H1 (cell line): ENCODE measurements at regions not wholly inside any gene's neighbourhood (a gene's known extent, or its start where the extent isn't known, plus 50 kb on each side); places are given as distances from the start of the nearest gene placed in this dataset.

ENCODE experiments used
- CTCF ChIA-PET: fragments of 300-600 bp; sonication (Branson Sonifier 250); formaldehyde crosslinking; loops from one replicate; lab custom pipeline; 2021; ENCODE audit not compliant: partially characterized antibody; lab: Charles Lee
- POLR2A ChIA-PET: fragments of 300-600 bp; sonication (Branson Sonifier 250); formaldehyde crosslinking; loops from one replicate; lab custom pipeline; 2021; ENCODE audit warnings: inconsistent platforms; ENCODE audit not compliant: partially characterized antibody; lab: Charles Lee
- DNase-seq, 2 experiments: peaks; one replicate each; pipeline versions ENCODE4 v3.0.0 to v3.0.0-alpha.2; 2010 to 2022; ENCODE audit warnings: low spot score in 2 of 2, low read depth in 1 of 2, mixed read lengths in 1 of 2
- FAIRE-seq: peaks from 2 replicates; lab custom pipeline; 2011; peaks lifted over from hg19 to GRCh38; lab: Jason Lieb, UNC
- H2AFZ ChIP-seq: 2 replicates; pipeline ENCODE4 v1.8.1; 2012; ENCODE audit warnings: low read length, inconsistent platforms
- H2AK5ac ChIP-seq: 2 replicates; pipeline ENCODE4 v1.6.1; 2013; ENCODE audit warnings: low read depth, low read length
- H2BK120ac ChIP-seq: replicated peaks from 2 replicates; pipeline ENCODE3; 2013; ENCODE audit warnings: low read depth, low read length, inconsistent platforms
- H2BK12ac ChIP-seq: 2 replicates; pipeline ENCODE4 v1.6.1; 2013; ENCODE audit warnings: low read depth, low read length
- H2BK15ac ChIP-seq: 2 replicates; pipeline ENCODE4 v1.6.1; 2013; ENCODE audit warnings: low read length
- H2BK20ac ChIP-seq: 2 replicates; pipeline ENCODE4 v1.6.1; 2013; ENCODE audit warnings: low read length
- H2BK5ac ChIP-seq: 2 replicates; pipeline ENCODE4 v1.6.1; 2013; ENCODE audit warnings: low read depth, low read length
- H3K14ac ChIP-seq: 2 replicates; pipeline ENCODE4 v1.6.1; 2013; ENCODE audit warnings: inconsistent platforms; ENCODE audit not compliant: insufficient read length
- H3K18ac ChIP-seq: 2 replicates; pipeline ENCODE4 v1.6.1; 2013; ENCODE audit warnings: low read length; ENCODE audit errors: extremely low read depth
- H3K23ac ChIP-seq: 2 replicates; pipeline ENCODE4 v1.6.1; 2013; ENCODE audit warnings: inconsistent platforms; ENCODE audit not compliant: insufficient read length
- H3K23me2 ChIP-seq: 2 replicates; pipeline ENCODE4 v1.6.1; 2013; ENCODE audit warnings: low read depth, low read length
- H3K27ac ChIP-seq: 2 replicates; pipeline ENCODE4 v1.6.1; 2011; ENCODE audit warnings: low read depth, low read length, inconsistent platforms
- H3K27me3 ChIP-seq, 4 experiments: replicated peaks in 1 of 4; 1 replicate in 1 of 4; 2 replicates in 3 of 4; pipeline versions ENCODE4 v1.6.1 to v1.8.1; 2011 to 2013; ENCODE audit warnings: low read length in 3 of 4, mild to moderate bottlenecking in 3 of 4, inconsistent platforms in 2 of 4, mixed read lengths in 2 of 4, moderate library complexity in 1 of 4; ENCODE audit not compliant: control insufficient read depth in 3 of 4, insufficient read depth in 3 of 4; ENCODE audit errors: extremely low read depth in 1 of 4
- H3K36me3 ChIP-seq, 4 experiments: 2 replicates each; pipeline versions ENCODE4 v1.6.1 to v1.8.1; 2011 to 2013; ENCODE audit warnings: mild to moderate bottlenecking in 4 of 4, low read length in 3 of 4, moderate library complexity in 2 of 4, control low read depth in 1 of 4, inconsistent platforms in 1 of 4; ENCODE audit not compliant: insufficient read depth in 4 of 4, control insufficient read depth in 2 of 4
- H3K4ac ChIP-seq: replicated peaks from 2 replicates; pipeline ENCODE3; 2013; ENCODE audit warnings: low read length, low read depth, mixed read lengths, inconsistent platforms; ENCODE audit not compliant: insufficient read length
- H3K4me1 ChIP-seq, 4 experiments: replicated peaks in 1 of 4; 1 replicate in 1 of 4; 2 replicates in 3 of 4; pipeline versions ENCODE4 v1.6.1 to v1.8.1; 2011 to 2013; ENCODE audit warnings: low read length in 3 of 4, inconsistent platforms in 2 of 4, mixed read lengths in 1 of 4; ENCODE audit not compliant: insufficient read depth in 4 of 4, control insufficient read depth in 3 of 4
- H3K4me2 ChIP-seq, 2 experiments: 2 replicates each; pipeline versions ENCODE4 v1.6.1 to v1.8.1; 2011 to 2013; ENCODE audit warnings: low read depth in 2 of 2, low read length in 2 of 2, control low read depth in 1 of 2, inconsistent platforms in 1 of 2, mild to moderate bottlenecking in 1 of 2; ENCODE audit not compliant: insufficient read depth in 1 of 2
- H3K4me3 ChIP-seq, 4 experiments: fragments of 200-600, 300-600 bp in 1 of 4; sonication (generic), shearing (Covaris generic), sonication (Bioruptor Twin) in 1 of 4; 2 replicates each; pipeline versions ENCODE4 v1.5.1 to v1.8.1; 2011 to 2016; ENCODE audit warnings: low read length in 4 of 4, low read depth in 3 of 4, control low read depth in 2 of 4, inconsistent platforms in 2 of 4, mild to moderate bottlenecking in 2 of 4, mixed read lengths in 1 of 4, moderate library complexity in 1 of 4; ENCODE audit not compliant: insufficient read depth in 2 of 4; ENCODE audit errors: extremely low read depth in 1 of 4
- H3K56ac ChIP-seq: replicated peaks from 2 replicates; pipeline ENCODE3; 2013; ENCODE audit warnings: low read depth, mild to moderate bottlenecking, mixed read lengths, low read length, inconsistent platforms; ENCODE audit not compliant: insufficient read length
- H3K79me1 ChIP-seq: 2 replicates; pipeline ENCODE4 v1.6.1; 2013; ENCODE audit warnings: low read depth, low read length, control low read depth
- H3K79me2 ChIP-seq, 2 experiments: 2 replicates each; pipeline versions ENCODE4 v1.6.1 to v1.8.1; 2012 to 2013; ENCODE audit warnings: low read length in 2 of 2, mild to moderate bottlenecking in 2 of 2, inconsistent platforms in 1 of 2; ENCODE audit not compliant: insufficient read depth in 2 of 2, control insufficient read depth in 1 of 2
- H3K9ac ChIP-seq, 4 experiments: replicated peaks in 1 of 4; 1 replicate in 1 of 4; 2 replicates in 3 of 4; pipeline versions ENCODE4 v1.6.1 to v1.8.1; 2011 to 2013; ENCODE audit warnings: low read depth in 3 of 4, low read length in 3 of 4, control low read depth in 2 of 4, mild to moderate bottlenecking in 2 of 4, moderate library complexity in 2 of 4, inconsistent platforms in 1 of 4; ENCODE audit errors: extremely low read depth in 1 of 4
- H3K9me3 ChIP-seq, 2 experiments: 2 replicates each; pipeline versions ENCODE4 v1.6.1 to v1.8.1; 2012 to 2013; ENCODE audit warnings: mild to moderate bottlenecking in 2 of 2, moderate library complexity in 2 of 2, control low read depth in 1 of 2, inconsistent platforms in 1 of 2, low read depth in 1 of 2, low read length in 1 of 2, mixed read lengths in 1 of 2; ENCODE audit not compliant: insufficient read depth in 2 of 2
- H4K20me1 ChIP-seq, 2 experiments: replicated peaks in 1 of 2; 2 replicates each; pipeline versions ENCODE3 to v1.8.1; 2011 to 2013; ENCODE audit warnings: inconsistent platforms in 2 of 2, low read length in 2 of 2, mild to moderate bottlenecking in 1 of 2; ENCODE audit not compliant: insufficient read depth in 2 of 2, control insufficient read depth in 1 of 2
- H4K5ac ChIP-seq: 2 replicates; pipeline ENCODE4 v1.6.1; 2013; ENCODE audit warnings: low read length, low read depth, mixed read lengths, inconsistent platforms; ENCODE audit not compliant: insufficient read length
- H4K8ac ChIP-seq: 2 replicates; pipeline ENCODE4 v1.8.0; 2013; ENCODE audit warnings: mild to moderate bottlenecking, moderate library complexity, low read length, inconsistent platforms; ENCODE audit not compliant: insufficient read depth; ENCODE audit errors: extremely low read depth
- H4K91ac ChIP-seq: replicated peaks from 2 replicates; pipeline ENCODE3; 2013; ENCODE audit warnings: low read length, mixed read lengths, inconsistent platforms; ENCODE audit not compliant: insufficient read length
- RNF2 ChIP-seq: fragments of 200-900, 300-1000 bp; sonication (generic); IDR thresholded peaks from 2 replicates; pipeline ENCODE4 v1.7.1; 2016; ENCODE audit warnings: borderline replicate concordance, low read depth, mild to moderate bottlenecking, antibody characterized with exemption, low read length; ENCODE audit not compliant: poor library complexity, severe bottlenecking; ENCODE audit errors: missing control alignments
- WGBS, 2 experiments: shearing (Covaris generic) in 1 of 2; methylation state at CpG; one replicate each; pipeline versions ENCODE4 v1.1.6 to v1.1.7; 2013 to 2015; ENCODE audit warnings: low lambda C conversion rate in 2 of 2, mixed read lengths in 2 of 2, inconsistent platforms in 1 of 2, low coverage in 1 of 2, missing lambda C conversion rate in 1 of 2; ENCODE audit not compliant: insufficient replicate concordance in 2 of 2, insufficient coverage in 1 of 2, insufficient read length in 1 of 2; ENCODE audit errors: extremely low coverage in 1 of 2, missing lambda C conversion rate in 1 of 2; 5-methylcytosine and 5-hydroxymethylcytosine counted together

DNA sequence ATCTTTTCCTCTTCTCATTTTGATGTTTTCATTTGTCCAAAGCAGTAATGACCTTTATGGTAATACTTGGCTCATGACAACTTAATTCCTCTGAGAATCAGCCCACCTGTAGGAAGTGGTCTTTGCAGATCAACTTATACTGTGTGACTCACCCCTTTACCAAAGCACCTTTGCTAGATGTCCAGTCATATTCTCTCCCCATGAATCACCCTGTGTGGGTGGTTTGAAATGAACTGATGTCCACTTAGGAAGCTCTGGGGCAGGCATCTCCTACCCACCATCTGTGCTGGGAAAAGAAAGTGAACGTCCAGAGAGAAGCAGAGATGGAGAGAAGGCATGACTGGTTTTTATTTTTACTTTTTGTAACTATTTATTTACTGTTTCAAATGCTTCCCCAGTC lies 410.3 kb downstream of the KIF20B start:
- no peaks in the 10 kb centered on the region for H3K23me2 ChIP-seq
- no peak overlapping the region for H3K4me3 ChIP-seq
- H2AK5ac ChIP-seq, result no peak overlapping the region
- H3K27me3 ChIP-seq, result no peaks in the 10 kb centered on the region
- H2BK120ac ChIP-seq, result no peak overlapping the region
- no peaks in the 10 kb centered on the region for H3K79me1 ChIP-seq
- CTCF ChIA-PET, result no interaction called here
- no peak overlapping the region for H4K8ac ChIP-seq
- no peak overlapping the region for H2BK20ac ChIP-seq
- DNase-seq (no peak), FAIRE-seq (no peak)
- H3K56ac ChIP-seq, result no peak overlapping the region
- 89% methylated on average over 1 of the region's 1 CpG; no CpG with 5 or more reads in 1 of the 2 experiments for WGBS, 2 experiments
- no peak overlapping the region for H4K5ac ChIP-seq
- no peak overlapping the region for H3K14ac ChIP-seq
- no peak overlapping the region for H3K4ac ChIP-seq
- H4K20me1 ChIP-seq, result no peaks in the 10 kb centered on the region
- no peak overlapping the region for H4K91ac ChIP-seq
- no peak overlapping the region for H2BK12ac ChIP-seq
- H3K18ac ChIP-seq, result no peak overlapping the region
- H3K4me2 ChIP-seq, result no peak overlapping the region
- POLR2A ChIA-PET, result no interaction called here
- H3K27ac ChIP-seq, result no peak overlapping the region
- no peak overlapping the region for H2AFZ ChIP-seq
- no peak overlapping the region for H3K23ac ChIP-seq
- H3K79me2 ChIP-seq, result no peaks in the 10 kb centered on the region
- H3K36me3 ChIP-seq, result no peaks in the 10 kb centered on the region
- no peak overlapping the region for H2BK5ac ChIP-seq
- no peaks in the 10 kb centered on the region for H3K4me1 ChIP-seq
- no peak overlapping the region for H3K9ac ChIP-seq
- H2BK15ac ChIP-seq, result no peak overlapping the region
- H3K9me3 ChIP-seq, result no peaks in the 10 kb centered on the region
- TF ChIP-seq RNF2, result no peak
